GM18498 (cell line): ENCODE measurements at regions not wholly inside any gene's neighbourhood (a gene's known extent, or its start where the extent isn't known, plus 50 kb on each side); places are given as distances from the start of the nearest gene placed in this dataset.
A peak's percentile ranks its signal among the peaks of the same experiment; 100 is the strongest.
"Not testable (repeated sequence)": the region's sequence is repeated elsewhere in the genome, so short reads cannot be mapped to it uniquely, and the experiment has no call there.

Experiments
- ATAC-seq: cut with Tn5 transposase; IDR thresholded peaks from one replicate; pipeline ENCODE4 v1.9.1; 2021; ENCODE audit warnings: mild to moderate bottlenecking, moderate library complexity; ENCODE audit not compliant: unreplicated experiment

DNA sequence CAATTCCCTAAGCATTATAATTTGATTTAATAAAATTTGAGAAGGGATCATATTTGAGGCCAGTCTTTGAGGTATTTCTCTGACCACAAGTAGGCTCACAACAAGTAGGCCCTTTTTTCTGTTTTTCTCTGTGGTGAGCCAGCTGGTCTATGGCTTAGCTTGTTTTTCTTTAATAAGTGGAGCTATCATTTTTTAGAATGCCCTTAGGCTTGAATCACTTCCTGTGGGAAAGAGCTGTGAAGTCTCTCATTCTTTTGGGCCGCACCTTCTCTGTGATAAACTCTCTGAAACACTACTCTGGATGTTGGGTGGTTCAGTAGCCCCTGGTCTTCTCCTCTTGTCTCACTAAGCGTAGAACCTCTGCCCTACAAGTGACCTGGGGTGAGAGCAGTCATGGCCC, 235.9 kb downstream of the SUCLG1 start:
- ATAC-seq: no peak

DNA sequence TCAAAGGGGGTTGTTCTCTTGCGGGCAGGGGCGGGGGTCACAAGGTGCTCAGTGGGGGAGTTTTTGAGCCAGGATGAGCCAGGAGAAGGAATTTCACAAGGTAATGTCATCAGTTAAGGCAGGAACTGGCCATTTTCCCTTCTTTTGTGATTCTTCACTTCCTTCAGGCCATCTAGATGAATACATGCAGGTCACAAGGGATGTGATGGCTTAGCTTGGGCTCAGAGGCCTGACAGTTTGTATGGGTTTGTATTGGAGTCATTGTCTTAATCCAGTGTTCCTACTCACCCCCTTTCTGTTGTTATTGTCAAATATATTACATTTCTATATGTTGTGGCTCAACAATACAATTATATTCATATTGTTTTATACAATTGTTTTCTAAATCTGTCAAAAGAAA, 238.0 kb downstream of the SUCLG1 start:
- not testable (repeated sequence) for ATAC-seq

DNA sequence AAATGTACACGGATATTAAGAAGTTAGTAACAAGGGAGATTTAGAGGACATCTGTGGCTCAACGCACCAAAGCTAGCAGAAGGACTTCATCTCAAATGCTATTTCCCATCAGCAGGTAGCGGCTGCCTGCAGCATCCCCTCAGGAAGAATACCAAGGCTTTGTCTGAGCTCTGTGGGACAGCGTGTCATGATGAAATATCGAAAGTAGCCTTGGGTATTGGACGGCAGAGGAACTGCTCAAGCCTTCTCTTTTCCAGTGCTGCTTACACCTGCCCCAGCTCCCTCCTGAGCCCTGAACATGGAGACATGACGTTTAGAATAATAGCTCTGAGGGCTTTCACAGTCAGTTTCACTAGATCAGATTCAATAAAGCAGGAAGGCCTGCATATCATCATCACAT, 241.6 kb downstream of the SUCLG1 start:
- no peak for ATAC-seq

DNA sequence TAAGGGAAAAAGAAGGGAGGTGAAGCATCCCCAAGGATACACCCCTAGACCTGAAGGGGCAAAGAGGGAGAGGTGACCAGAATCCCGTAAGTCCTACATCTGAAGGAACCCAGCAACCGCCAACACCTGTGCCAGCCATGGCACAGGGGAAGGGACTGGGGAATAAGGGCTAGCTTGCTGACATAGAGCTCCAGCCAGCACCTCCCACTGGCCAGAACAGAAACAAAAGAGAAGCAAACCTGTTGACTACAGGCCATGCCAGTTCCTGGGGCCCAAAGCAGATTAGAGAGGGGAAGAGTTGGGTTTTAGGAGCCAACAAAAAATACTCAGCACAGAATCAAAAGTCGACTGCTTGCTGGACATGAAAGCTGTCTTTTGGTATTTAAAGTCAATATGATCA, 244.6 kb downstream of the SUCLG1 start:
- ATAC-seq: no peak

DNA sequence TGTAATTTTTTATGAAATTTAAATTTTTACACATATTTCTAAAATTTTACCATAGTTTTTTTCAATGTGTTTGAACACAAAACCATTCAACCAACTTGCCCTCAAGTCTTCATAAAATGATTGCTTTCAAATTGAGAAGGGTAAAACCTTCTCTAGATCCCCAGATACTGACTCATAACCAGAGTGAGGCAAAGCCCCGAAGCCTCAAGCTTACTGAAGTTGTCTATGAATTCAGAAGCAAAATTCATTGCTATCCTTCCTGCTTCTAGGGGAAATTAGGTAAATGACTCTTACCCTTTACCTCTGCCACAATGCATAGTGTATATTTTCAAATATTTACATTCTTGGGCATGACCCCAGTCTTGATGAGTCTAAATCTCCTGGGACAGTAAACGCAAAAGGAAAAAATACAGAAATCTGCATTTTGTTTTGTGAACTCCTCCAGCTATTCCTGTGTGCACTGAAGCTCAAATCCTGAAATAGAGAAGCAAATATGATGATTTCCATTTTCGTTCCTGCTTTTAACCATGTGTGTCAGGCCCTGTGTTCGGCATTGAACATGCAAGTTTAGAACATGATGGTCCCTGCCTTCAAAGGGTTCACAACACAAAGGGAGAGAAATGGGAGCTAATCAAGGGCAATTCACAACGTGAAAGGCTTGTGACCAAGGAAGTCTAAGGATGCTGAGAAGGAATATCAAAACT, 246.3 kb downstream of the SUCLG1 start:
- ATAC-seq: peak; percentile 62

DNA sequence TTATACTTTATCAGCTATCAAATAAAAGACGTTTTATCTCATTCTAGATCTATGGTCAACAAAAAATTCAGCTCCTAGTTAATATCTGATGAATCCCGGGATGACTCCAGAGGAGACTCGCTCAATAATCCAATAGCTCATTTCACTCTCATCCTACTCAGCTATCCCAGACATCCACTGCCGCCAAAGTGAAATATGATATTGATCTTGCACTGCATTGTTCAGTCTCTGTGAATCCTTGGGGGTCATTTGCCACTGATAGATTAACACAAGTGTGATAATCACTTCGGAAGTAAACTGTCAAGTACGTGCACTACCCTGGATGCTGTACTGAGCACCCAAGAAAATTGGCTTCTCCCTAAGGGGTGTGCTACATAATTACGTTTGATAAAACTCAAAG, 249.1 kb downstream of the SUCLG1 start:
- no peak for ATAC-seq

DNA sequence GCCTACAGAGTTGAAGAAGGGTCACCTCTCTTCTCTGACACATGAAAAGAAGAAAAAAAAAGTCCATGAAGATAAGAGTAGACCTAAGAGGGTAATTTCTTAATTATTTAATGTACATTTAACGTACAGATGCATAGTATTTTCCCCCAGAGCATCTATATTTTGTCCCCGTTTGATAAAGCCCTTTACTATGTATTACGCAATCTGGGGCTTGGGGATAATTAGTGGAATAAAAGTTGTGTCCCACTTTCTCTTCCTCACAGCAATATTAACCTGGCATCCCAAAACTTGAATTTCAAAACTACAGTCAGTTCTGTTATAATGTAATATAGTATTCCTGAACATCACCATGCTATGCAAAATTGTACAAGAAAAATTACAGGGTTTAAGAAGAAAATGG, 254.1 kb downstream of the SUCLG1 start:
- ATAC-seq: no peak

DNA sequence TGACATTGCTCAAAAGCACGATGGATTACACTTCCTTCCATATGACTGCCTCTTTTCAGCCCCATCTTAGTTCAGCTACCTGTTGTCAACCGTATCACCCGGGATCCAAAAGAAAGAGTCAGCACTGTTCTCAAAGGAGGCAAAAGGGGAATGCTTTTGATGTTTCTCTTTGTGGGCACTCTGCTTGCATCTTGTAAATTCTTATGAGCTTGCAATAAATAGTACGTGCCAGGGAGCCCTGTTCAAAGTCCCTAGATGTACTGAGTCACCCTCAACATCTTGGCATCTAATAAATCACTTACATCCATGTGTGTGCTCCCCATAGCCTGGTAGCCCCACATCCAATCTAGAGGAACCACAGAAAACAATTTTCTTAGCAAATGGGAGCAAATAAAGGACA, 256.9 kb downstream of the SUCLG1 start:
- no peak for ATAC-seq

DNA sequence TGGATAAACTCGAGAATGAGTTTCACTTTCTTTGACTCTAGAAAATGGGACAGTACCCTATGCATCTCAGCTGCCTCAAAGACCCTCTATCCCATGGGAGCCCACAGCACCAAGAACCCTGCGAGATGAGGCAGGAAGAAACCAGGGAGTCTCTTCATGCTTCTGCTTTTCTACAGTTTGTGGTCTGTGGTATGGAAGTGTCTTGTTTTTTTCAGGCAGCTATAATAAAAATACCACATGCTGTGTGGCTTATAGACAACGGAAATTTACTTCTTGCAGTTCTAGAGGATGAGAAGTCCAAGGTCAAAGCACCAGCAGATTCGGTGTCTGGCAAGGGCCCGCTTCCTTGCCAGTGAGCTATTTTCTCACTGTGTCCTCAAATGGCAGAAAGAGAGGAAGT, 257.9 kb downstream of the SUCLG1 start:
- no peak for ATAC-seq

DNA sequence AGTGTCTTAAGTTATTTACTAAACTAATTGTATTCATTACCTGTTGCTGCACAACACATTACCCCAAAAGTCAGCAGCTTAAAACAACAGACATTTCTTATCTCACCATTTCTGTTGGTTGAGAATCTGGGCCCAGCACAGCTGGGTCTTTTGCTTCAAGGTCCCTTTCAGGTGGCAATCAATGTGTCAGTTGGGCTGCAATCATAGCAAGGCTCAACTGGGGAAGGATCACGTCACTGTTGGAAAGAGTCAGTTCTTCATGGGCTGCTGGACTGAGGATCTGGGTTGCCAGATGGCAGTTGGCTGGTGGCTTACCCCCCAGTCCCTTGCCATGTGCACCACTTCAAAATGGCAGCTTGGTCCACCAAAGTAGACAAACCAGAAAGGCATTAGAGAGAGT, 261.2 kb downstream of the SUCLG1 start:
- ATAC-seq: no peak

DNA sequence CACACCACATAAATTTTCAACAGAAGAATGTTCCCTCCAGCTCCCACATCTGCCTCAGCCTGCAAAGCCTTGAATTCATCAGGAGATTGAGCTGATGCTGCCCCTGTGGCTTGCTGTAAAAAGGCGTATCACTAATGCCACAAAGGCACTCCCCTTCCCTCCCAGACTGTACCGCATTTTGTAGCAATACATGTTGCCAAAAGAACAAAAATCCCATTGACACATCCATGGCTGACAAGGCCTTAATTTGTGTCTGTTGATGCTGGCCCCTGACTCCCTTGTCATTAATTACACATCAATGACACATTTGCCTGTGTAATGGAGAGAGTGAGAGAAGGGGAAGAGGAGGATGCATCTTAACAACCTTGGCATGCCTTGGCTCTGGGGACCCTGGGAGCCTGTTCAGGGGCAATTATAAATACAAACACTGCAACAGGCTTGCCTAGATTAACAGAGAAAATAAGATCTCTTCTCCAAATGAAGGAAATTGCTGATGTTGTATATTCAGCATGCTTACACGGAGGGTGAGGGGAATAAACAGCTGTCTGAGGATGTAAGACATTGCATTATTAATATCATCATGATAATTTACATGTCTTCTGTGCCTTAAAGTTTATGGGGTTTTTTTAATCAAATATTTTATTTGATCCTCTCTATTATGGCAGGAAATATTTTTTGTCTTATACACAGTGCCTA, 264.0 kb downstream of the SUCLG1 start:
- no peak for ATAC-seq

DNA sequence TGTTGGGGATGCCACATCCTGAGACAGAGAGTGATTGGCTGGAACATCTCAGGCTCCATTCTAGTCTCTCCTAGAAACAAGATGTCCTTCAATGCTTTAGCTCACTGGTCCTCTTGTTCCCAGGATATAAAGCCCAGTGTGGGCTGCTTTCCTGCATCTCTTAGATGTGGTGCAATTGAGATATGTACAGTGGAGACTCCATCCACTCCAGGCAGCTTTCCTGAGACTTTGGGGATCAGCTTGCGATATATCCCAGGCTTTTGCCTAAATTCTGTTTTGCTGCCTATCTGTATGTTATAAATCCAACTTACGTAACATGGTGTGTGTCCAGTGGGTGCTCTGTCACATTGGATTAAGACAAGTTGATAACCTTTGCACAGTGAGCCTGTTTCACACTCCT, 264.9 kb downstream of the SUCLG1 start:
- ATAC-seq: no peak

DNA sequence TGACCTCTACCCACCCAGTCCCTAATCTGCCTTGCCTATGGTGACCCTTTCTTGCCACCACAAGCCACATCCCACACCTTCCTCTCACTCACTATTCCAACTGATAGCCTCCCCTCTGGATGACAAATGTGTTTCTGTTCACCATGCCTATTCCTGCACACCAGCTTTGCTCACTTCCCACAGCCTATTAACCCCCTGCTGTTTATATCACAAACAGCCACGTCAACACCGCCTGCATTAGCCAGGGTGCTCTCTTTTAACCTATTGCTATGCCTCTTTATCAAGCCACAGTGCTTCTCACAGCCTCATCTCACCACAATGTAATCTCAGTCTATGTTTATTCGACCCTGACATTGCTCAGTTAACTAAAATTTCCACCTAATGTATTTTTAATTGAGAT, 271.8 kb downstream of the SUCLG1 start:
- ATAC-seq: no peak

DNA sequence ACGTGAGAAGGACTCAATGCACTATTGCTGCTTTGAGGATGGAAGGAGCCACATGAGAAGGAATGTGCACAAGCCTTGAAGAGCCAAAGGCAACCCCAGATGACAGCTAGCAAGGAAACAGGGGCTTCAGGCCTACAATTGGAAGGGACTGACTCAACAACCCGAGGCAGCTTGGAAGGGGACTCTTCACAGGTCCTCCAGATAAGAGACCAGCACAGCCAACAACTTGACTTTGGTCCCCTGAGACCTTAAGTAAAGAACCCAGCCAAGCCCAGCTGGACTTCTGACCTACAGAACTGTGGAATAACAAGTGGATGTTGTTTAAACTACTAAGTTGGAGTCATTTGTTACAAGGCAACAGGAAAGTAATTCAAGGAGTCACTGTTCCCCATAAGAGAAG, 277.2 kb downstream of the SUCLG1 start:
- ATAC-seq: no peak

DNA sequence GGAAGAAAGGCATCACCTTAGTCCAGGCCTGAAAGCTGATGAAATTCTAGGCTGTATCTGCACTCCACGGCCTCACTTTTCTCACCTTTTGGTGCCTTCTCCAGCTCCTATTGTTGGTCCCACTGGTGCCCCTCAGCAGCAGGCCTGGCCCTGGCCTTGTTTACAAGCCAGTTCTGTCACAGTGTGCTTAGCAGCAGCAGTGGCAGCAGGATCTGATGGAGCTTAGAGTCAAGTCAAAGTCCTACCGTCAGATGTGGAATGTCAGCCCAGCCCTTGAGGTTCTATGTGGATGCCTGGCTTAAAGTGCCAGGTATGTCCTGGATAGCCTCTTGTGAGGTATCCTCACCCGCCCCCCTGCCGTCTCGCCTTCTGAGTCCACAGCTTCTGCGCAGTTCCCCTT, 281.3 kb downstream of the SUCLG1 start:
- no peak for ATAC-seq

DNA sequence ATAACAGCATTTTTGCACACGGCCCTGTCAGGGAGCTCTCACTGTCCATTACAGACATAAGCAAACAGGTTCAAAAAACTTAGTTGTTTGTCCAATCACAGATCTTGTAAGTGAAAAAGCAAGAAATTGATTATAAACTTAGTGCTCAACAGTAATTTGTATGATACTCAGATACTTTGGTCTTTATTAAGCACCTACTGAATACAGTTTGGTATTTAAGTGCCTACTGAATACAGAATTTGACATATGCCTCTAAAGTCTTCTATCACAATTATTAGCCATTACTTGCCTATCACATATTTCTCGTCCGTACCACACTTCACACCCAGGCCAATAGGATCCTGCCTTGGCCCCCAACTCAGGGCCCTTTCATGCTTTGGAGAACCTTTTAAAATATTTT, 283.1 kb downstream of the SUCLG1 start:
- ATAC-seq: no peak

DNA sequence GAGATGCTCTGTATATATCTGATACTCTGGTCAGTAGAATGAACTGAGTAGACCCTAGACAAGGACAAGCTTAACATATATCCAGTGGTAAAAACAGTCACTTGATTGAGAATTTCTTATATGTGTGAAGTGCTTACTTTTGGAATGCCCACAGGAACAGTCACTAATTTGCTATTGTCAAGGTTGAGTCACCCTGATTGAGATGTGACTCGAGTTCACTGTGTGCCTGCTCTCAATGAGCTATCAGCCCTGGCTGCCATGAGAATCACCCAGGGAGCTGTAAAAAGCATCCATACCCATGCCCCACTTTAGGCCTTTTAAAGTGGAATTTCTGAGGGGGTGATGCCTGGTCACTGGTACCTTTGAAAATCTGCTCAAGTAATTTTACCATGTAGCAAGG, 283.7 kb downstream of the SUCLG1 start:
- no peak for ATAC-seq

DNA sequence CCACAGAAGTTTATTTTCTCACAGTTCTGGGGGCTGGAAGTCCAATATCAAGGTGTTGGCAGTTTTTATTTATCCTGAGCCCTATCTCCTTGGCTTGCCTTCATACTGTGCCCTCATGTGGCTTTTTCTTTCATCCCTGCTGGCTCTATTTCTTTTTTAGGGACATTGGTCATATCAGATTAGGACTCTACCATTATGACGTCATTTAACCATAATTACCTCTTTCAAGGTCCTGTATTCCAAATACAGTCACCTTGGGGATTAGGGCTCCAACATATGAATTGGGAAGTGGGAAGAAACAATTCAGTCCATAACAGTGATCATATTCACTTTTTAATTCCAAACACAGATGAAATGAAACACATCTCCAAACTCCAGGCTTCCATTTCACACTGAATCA, 286.0 kb downstream of the SUCLG1 start:
- no peak for ATAC-seq

DNA sequence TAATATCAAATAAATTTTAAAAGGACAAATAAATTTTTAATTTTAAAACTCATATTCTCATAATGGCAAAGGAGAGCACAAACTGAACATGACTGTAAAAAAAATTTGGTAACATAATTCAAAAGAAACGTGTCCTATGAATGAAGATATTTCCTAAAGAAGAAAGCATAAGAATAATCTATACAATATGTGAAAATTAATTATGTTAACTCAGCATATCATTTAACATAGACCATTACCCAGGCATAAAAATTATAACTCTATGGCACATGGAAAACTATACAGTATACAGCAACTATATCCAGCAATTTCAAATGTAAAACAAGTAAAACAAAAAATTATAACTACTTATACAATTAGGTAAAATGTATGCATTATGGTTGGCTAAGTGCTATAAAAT, 288.1 kb downstream of the SUCLG1 start:
- ATAC-seq: no peak

DNA sequence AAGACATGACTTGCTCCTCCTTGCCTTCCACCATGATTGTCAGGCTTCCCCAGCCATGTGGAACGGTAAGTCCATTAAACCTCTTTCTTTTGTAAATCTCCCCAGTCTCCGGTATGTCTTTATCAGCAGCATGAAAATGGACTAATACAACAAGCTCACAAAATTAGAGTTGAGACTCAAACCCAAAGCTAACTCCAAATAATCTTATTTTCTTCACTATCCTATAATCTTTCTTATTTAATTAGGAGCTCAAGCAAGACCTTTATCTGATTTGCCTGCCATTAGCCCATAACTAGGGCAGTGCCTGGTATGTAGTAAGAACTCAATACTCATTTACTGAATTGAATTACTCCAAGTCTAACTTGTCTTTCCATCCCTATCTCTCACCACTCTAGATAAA, 289.2 kb downstream of the SUCLG1 start:
- no peak for ATAC-seq

DNA sequence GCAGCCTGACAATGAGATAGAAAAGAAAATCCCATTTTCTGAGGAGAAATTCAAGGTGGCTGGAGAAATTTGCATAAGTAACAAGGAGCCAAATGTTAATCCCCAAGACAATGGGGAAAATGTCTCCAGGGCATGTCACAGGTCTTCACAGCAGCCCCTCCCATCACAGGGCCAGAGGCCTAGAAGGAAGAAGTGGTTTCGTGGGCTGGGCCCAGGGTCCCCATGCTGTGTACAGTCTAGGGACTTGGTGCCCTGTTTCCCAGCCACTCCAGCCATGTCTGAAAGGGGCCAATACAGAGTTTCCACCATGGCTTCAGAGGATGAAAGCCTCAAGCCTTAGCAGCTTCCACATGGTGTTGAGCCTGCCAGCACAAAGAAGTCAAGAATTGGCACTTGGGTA, 290.5 kb downstream of the SUCLG1 start:
- not testable (repeated sequence) for ATAC-seq

DNA sequence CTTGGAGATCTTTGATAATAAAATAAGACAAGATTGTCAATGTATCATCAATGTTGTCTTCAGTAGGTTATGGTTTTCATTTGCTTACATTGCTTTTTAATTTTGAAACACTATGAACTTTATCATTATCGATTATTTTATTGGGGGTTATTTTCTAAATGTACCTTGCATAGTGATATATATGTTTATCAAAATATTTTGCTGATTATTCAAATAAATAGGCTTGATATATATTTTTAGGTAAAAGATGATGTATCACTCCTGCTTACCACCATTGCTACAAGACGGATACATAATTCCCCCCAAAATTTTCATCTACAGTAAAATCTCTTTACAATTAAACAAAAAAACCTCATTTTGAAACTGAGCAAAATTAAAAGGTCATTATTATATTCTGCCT, 293.8 kb downstream of the SUCLG1 start:
- no peak for ATAC-seq

DNA sequence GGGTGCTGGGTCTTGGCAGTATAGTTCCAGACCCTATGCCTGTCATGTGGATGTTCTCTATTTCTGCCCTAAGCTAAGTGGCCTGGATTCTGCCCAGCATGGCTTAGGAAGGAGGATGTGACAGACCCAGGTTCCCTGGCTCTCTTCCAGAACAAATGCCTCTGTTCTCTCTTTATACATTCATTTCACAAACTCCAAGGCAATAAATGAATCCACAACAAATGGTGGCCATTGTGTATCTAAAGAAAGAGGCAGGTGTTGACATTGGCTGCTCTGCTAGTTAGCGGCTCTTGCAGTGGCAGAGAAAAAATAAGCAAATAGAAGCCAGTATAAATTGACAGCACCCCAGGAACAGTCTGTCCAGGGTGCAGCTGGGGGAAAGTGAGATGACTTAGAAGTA, 298.6 kb downstream of the SUCLG1 start:
- no peak for ATAC-seq
